22Rv1 (cell line): ENCODE measurements at regions not wholly inside any gene's neighbourhood (a gene's known extent, or its start where the extent isn't known, plus 50 kb on each side); places are given as distances from the start of the nearest gene placed in this dataset.

Experiments
- H3K27ac ChIP-seq: fragments of 450-650 bp; 2 replicates; pipeline ENCODE4 v1.5.1; 2017
- CTCF ChIP-seq: fragments of 450-650 bp; IDR thresholded peaks from 2 replicates; pipeline ENCODE4 v1.5.1; 2017; ENCODE audit warnings: mild to moderate bottlenecking
- ZFX ChIP-seq: fragments of 450-650 bp; IDR thresholded peaks from 2 replicates; pipeline ENCODE4 v1.6.1; 2017; ENCODE audit warnings: antibody characterized with exemption, borderline replicate concordance

GRCh38 chrX:97867266-97867665 lies 983.6 kb downstream of the RPA4 start:
- H3K27ac ChIP-seq = no peak overlapping the region
- no peak for TF ChIP-seq CTCF
- no peak for TF ChIP-seq ZFX

- TF ChIP-seq ZFX (no peak), CTCF (no peak)
- no peak overlapping the region for H3K27ac ChIP-seq
Observed at GRCh38 chrX:97876697-97877407, 993.1 kb downstream of the RPA4 start.

DNA sequence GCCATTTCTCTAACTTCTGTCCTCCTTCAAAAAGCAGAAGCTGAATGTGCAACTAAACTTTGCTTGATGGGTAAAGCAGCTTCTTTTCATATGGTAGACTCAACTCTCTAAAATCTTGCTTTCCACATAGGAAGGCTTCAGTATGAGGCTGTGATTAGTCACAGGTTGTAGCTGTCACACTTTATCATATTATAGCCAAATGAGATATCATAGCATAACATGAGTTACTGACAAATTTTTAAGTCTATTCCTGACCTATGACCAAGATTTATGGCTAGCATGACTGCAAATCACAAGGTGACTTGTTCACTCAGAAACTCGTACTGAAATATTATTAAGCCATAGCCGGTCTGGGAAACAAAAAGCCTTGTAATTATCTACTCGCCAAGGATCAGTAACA lies 998.6 kb downstream of the RPA4 start:
- no peak overlapping the region for H3K27ac ChIP-seq
- no peak for TF ChIP-seq CTCF
- no peak for TF ChIP-seq ZFX

GRCh38 chrX:97895751-97896150 lies 1012.0 kb downstream of the RPA4 start:
- H3K27ac ChIP-seq = no peak overlapping the region

DNA sequence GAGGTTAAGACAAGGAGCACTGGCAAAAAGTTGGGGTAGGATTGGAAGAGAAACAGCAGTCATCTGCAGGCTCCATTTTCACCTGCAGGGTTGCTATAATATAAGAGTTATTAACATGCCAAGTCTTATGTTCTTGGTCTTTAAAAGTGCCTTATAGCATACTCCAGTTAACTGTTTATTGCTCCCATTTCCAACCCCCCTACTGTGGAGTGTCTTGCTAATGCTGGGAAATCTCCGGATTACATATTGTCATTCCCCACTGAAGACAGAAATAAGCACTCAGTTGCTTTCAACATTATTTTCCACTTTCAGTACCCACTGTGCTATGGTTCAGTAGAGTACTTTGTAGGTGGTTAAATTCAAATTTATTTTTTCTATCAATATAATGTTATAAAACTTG lies 1014.3 kb downstream of the RPA4 start:
- no peak for TF ChIP-seq ZFX
- no peak for TF ChIP-seq CTCF
- no peak overlapping the region for H3K27ac ChIP-seq

More at GRCh38 chrX:97895751-97896150, 1012.0 kb downstream of the RPA4 start:
- TF ChIP-seq ZFX = no peak
- no peak for TF ChIP-seq CTCF

DNA sequence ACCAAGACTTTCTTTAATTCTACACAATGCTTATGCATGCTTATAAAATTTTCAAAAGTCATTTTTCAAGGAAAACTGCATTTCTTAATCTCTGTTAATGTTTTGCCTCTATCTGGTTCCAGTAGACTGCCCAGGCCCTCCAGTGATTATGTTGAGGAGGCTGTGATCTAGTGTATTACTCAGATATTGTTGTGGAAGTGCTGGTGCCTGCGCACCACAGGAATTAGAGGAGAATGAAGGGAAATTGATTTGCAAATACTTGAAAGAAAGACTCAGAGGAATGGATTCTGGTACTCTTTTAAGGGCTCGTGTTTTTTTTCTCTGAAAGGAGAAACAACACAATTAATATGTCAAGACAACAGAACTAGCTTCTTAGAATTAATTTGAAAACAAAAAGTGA lies 1015.1 kb downstream of the RPA4 start:
- TF ChIP-seq ZFX (no peak), CTCF (no peak)
- H3K27ac ChIP-seq = no peak overlapping the region

GRCh38 chrX:97907791-97908190 lies 1024.1 kb downstream of the RPA4 start:
- TF ChIP-seq CTCF (no peak), ZFX (no peak)
- no peak overlapping the region for H3K27ac ChIP-seq
